H9 (cell line): ENCODE measurements at regions not wholly inside any gene's neighbourhood (a gene's known extent, or its start where the extent isn't known, plus 50 kb on each side); places are given as distances from the start of the nearest gene placed in this dataset.

Experiments
- DNase-seq: peaks from one replicate; pipeline ENCODE4 v3.0.0-alpha.2; 2017
- H2AFZ ChIP-seq: one replicate; pipeline ENCODE4 v1.6.1; 2013; ENCODE audit warnings: mild to moderate bottlenecking, low read length, control low read depth, moderate library complexity
- H2AK5ac ChIP-seq: 2 replicates; pipeline ENCODE4 v1.6.1; 2013; ENCODE audit warnings: low read length, control low read depth, mixed read lengths; ENCODE audit not compliant: insufficient read length
- H2BK120ac ChIP-seq: one replicate; pipeline ENCODE4 v1.6.1; 2013; ENCODE audit warnings: low read depth, mild to moderate bottlenecking, low read length, control low read depth, inconsistent platforms; ENCODE audit not compliant: poor library complexity, severe bottlenecking
- H2BK12ac ChIP-seq: 2 replicates; pipeline ENCODE4 v1.6.1; 2013; ENCODE audit warnings: low read length, control low read depth, mixed read lengths, low read depth; ENCODE audit not compliant: insufficient read length
- H2BK15ac ChIP-seq: 2 replicates; pipeline ENCODE4 v1.6.1; 2013; ENCODE audit warnings: low read depth, low read length, control low read depth
- H2BK20ac ChIP-seq: one replicate; pipeline ENCODE4 v1.6.1; 2013; ENCODE audit warnings: low read depth, mild to moderate bottlenecking, low read length, control low read depth, inconsistent platforms; ENCODE audit not compliant: poor library complexity, severe bottlenecking
- H2BK5ac ChIP-seq: 2 replicates; pipeline ENCODE4 v1.6.1; 2013; ENCODE audit warnings: low read length, control low read depth, mixed read lengths; ENCODE audit not compliant: insufficient read length
- H3K14ac ChIP-seq: 2 replicates; pipeline ENCODE4 v1.6.1; 2013; ENCODE audit warnings: low read length, control low read depth; ENCODE audit not compliant: insufficient read depth
- H3K18ac ChIP-seq: 2 replicates; pipeline ENCODE4 v1.6.1; 2013; ENCODE audit warnings: low read depth, mild to moderate bottlenecking, mixed read lengths, low read length, control low read depth; ENCODE audit not compliant: insufficient read length
- H3K23ac ChIP-seq: 2 replicates; pipeline ENCODE4 v1.6.1; 2013; ENCODE audit warnings: low read length, control low read depth, mixed read lengths, low read depth; ENCODE audit not compliant: insufficient read length
- H3K23me2 ChIP-seq: 2 replicates; pipeline ENCODE4 v1.6.1; 2013; ENCODE audit warnings: low read depth, mild to moderate bottlenecking, mixed read lengths, low read length, control low read depth; ENCODE audit not compliant: insufficient read length, poor library complexity, severe bottlenecking
- H3K27ac ChIP-seq: 2 replicates; pipeline ENCODE4 v1.5.1; 2013; ENCODE audit warnings: low read length, control low read depth, mixed read lengths, low read depth; ENCODE audit not compliant: insufficient read length
- H3K27me3 ChIP-seq: 2 replicates; pipeline ENCODE4 v1.6.1; 2013; ENCODE audit warnings: low read length, control low read depth, inconsistent platforms; ENCODE audit not compliant: insufficient read depth
- H3K4ac ChIP-seq: 2 replicates; pipeline ENCODE4 v1.6.1; 2013; ENCODE audit warnings: low read depth, mild to moderate bottlenecking, control low read depth, inconsistent platforms, low read length, moderate library complexity
- H3K4me1 ChIP-seq: 2 replicates; pipeline ENCODE4 v1.6.1; 2013; ENCODE audit warnings: low read length, control low read depth, inconsistent platforms; ENCODE audit not compliant: insufficient read depth
- H3K4me2 ChIP-seq: 2 replicates; pipeline ENCODE4 v1.6.1; 2013; ENCODE audit warnings: low read length, control low read depth, mixed read lengths; ENCODE audit not compliant: insufficient read length, insufficient read depth
- H3K56ac ChIP-seq: 2 replicates; pipeline ENCODE4 v1.6.1; 2013; ENCODE audit warnings: low read depth, mild to moderate bottlenecking, mixed read lengths, low read length, control low read depth; ENCODE audit not compliant: insufficient read length
- H3K79me1 ChIP-seq: 2 replicates; pipeline ENCODE4 v1.6.1; 2013; ENCODE audit warnings: low read depth, mild to moderate bottlenecking, moderate library complexity, low read length, control low read depth, inconsistent platforms; ENCODE audit not compliant: insufficient read depth, poor library complexity, severe bottlenecking
- H3K79me2 ChIP-seq: 2 replicates; pipeline ENCODE4 v1.6.1; 2013; ENCODE audit warnings: low read length, control low read depth, inconsistent platforms; ENCODE audit not compliant: insufficient read depth
- H3K9ac ChIP-seq: 2 replicates; pipeline ENCODE4 v1.6.1; 2013; ENCODE audit warnings: low read length, control low read depth, mixed read lengths; ENCODE audit not compliant: insufficient read length; ENCODE audit errors: extremely low read depth
- H3K9me3 ChIP-seq: one replicate; pipeline ENCODE4 v1.6.1; 2013; ENCODE audit warnings: low read depth, low read length, inconsistent platforms; ENCODE audit not compliant: control insufficient read depth
- H3T11ph ChIP-seq: one replicate; pipeline ENCODE4 v1.6.1; 2013; ENCODE audit warnings: mild to moderate bottlenecking, low read length, control low read depth, inconsistent platforms
- H4K20me1 ChIP-seq: one replicate; pipeline ENCODE4 v1.6.1; 2013; ENCODE audit not compliant: control insufficient read depth, insufficient read length, insufficient read depth
- H4K5ac ChIP-seq: 2 replicates; pipeline ENCODE4 v1.6.1; 2013; ENCODE audit warnings: low read depth, mild to moderate bottlenecking, mixed read lengths, low read length, control low read depth; ENCODE audit not compliant: insufficient read length
- H4K8ac ChIP-seq: replicated peaks from 2 replicates; pipeline ENCODE4 v1.6.1; 2013; ENCODE audit warnings: low read length, control low read depth, mixed read lengths, low read depth; ENCODE audit not compliant: insufficient read length
- H4K91ac ChIP-seq: 2 replicates; pipeline ENCODE4 v1.6.1; 2013; ENCODE audit warnings: low read depth, mild to moderate bottlenecking, moderate library complexity, mixed read lengths, low read length, control low read depth; ENCODE audit not compliant: insufficient read length
- H3K27ac Mint-ChIP-seq, 3 experiments: 2 replicates in 2 of 3; 3 replicates in 1 of 3; pipeline ENCODE4 v1.8.0; 2020 to 2021; ENCODE audit warnings: mixed read lengths in 3 of 3, mild to moderate bottlenecking in 1 of 3, moderate library complexity in 1 of 3
- H3K27me3 Mint-ChIP-seq: 2 replicates; pipeline ENCODE4 v1.8.0; 2021; ENCODE audit warnings: low read depth, mild to moderate bottlenecking, moderate library complexity, mixed read lengths
- H3K36me3 Mint-ChIP-seq, 3 experiments: 2 replicates in 2 of 3; 3 replicates in 1 of 3; pipeline ENCODE4 v1.8.0; 2020 to 2021; ENCODE audit warnings: low read depth in 3 of 3, mixed read lengths in 3 of 3; ENCODE audit not compliant: insufficient read depth in 1 of 3
- H3K4me1 Mint-ChIP-seq, 2 experiments: 2 replicates each; pipeline ENCODE4 v1.8.0; 2020; ENCODE audit warnings: mixed read lengths in 2 of 2
- H3K4me3 Mint-ChIP-seq, 2 experiments: 2 replicates in 1 of 2; 3 replicates in 1 of 2; pipeline ENCODE4 v1.8.0; 2020 to 2021; ENCODE audit warnings: mild to moderate bottlenecking in 2 of 2, mixed read lengths in 2 of 2, moderate library complexity in 1 of 2
- H3K9me3 Mint-ChIP-seq, 2 experiments: 2 replicates in 1 of 2; 3 replicates in 1 of 2; pipeline ENCODE4 v1.8.0; 2020; ENCODE audit warnings: mild to moderate bottlenecking in 2 of 2, mixed read lengths in 2 of 2, moderate library complexity in 1 of 2
- CTCF ChIP-seq: fragments of 200-600 bp; sonication (generic); conservative IDR thresholded peaks from 3 replicates; pipeline ENCODE4 v1.8.0; 2021; ENCODE audit warnings: antibody characterized with exemption, mild to moderate bottlenecking
- WGBS: extraction: QIAGEN DNeasy Blood & Tissue Kit; methylation state at CpG from one replicate; pipeline ENCODE4 v1.1.7; 2013; ENCODE audit warnings: missing lambda C conversion rate, low lambda C conversion rate, mixed read lengths; ENCODE audit not compliant: insufficient read length; ENCODE audit errors: extremely low coverage; 5-methylcytosine and 5-hydroxymethylcytosine counted together

DNA sequence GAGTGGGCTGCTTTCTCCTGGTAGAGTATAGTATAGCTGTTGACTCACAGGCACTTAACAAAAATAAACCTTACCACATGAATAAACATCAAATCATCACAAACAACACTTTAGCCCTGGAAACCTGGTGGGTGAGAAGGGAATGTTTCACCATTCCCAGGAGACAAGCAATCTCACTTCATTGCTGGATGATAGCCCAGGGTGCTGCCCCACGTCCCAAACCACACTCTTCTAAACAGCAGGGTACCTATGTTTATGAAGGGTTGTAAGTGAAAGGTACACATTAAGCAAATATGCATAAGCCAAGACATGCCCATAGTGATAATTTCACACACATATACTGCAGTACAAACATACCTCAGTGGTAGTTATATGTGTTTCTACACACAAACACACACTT lies 276.2 kb downstream of the FGFR2 start:
- Histone ChIP-seq H3K14ac (no peak overlapping the region), H3K4ac (no peak overlapping the region)
- H3K36me3 Mint-ChIP-seq: peaks cover 0 to 6% (median 2%) of the 10 kb centered on the region in 3 experiments; a peak in 2 of 7 replicates

More for the DNA sequence above, 276.2 kb downstream of the FGFR2 start:
- no peak for DNase-seq
- H4K91ac ChIP-seq: no peak overlapping the region
- no peaks in the 10 kb centered on the region for H3K9me3 ChIP-seq
- no peak overlapping the region for H3K56ac ChIP-seq
- no peak overlapping the region for H2AK5ac ChIP-seq
- no peak overlapping the region for H2AFZ ChIP-seq
- no peak overlapping the region for H2BK5ac ChIP-seq
- Mint-ChIP-seq H3K9me3 (peaks cover 3 to 5% of the 10 kb centered on the region in 2 experiments; a peak in 4 of 5 replicates), H3K4me1 (peaks cover 17 to 19% of the 10 kb centered on the region in 2 experiments), H3K4me3 (no peak overlapping the region), H3K27me3 (no peaks in the 10 kb centered on the region; the same call in 1 of the 2 replicates), H3K27ac (no peak overlapping the region)
- H3K27ac ChIP-seq: no peak overlapping the region
- H3K9ac ChIP-seq: no peak overlapping the region
- TF ChIP-seq CTCF: no peak
- no peaks in the 10 kb centered on the region for H3K79me2 ChIP-seq
- H4K20me1 ChIP-seq: no peaks in the 10 kb centered on the region
- no peak overlapping the region for H2BK15ac ChIP-seq
- no CpG with 5 or more reads among the region's 1 CpG for WGBS
- no peak overlapping the region for H3K18ac ChIP-seq
- H3K4me1 ChIP-seq: no peaks in the 10 kb centered on the region; the same call in 1 of the 2 replicates
- H4K5ac ChIP-seq: no peak overlapping the region
- H3K23me2 ChIP-seq: no peaks in the 10 kb centered on the region
- H3T11ph ChIP-seq: no peak overlapping the region
- no peaks in the 10 kb centered on the region for H3K27me3 ChIP-seq
- no peak overlapping the region for H2BK120ac ChIP-seq
- no peak overlapping the region for H3K4me2 ChIP-seq
- no peak overlapping the region for H3K23ac ChIP-seq
- H2BK12ac ChIP-seq: no peak overlapping the region
- no peaks in the 10 kb centered on the region for H3K79me1 ChIP-seq
- H2BK20ac ChIP-seq: no peak overlapping the region
- no peak overlapping the region for H4K8ac ChIP-seq
